SK-N-SH (cell line): ENCODE measurements at regions not wholly inside any gene's neighbourhood (a gene's known extent, or its start where the extent isn't known, plus 50 kb on each side); places are given as distances from the start of the nearest gene placed in this dataset.

Source experiments
- CTCF ChIA-PET: fragments of 300-600, 350-600 bp; formaldehyde crosslinking; extraction: SDS; loops from one replicate; lab custom pipeline; 2021; lab: Yijun Ruan, JAX
- POLR2A ChIA-PET: fragments of 350-600 bp; sonication (Branson Sonifier 250); formaldehyde crosslinking; extraction: SDS; loops from one replicate; lab custom pipeline; 2020; ENCODE audit warnings: antibody characterized with exemption, inconsistent platforms; lab: Yijun Ruan, JAX
- DNase-seq: peaks from one replicate; pipeline ENCODE4 v3.0.0; 2012
- H2AFZ ChIP-seq: fragments of 200-600 bp; sonication (generic); 2 replicates; pipeline ENCODE4 v1.8.1; 2016; ENCODE audit warnings: antibody characterized with exemption, mild to moderate bottlenecking, low read depth
- H3F3A ChIP-seq: fragments of 200-600 bp; sonication (generic); replicated peaks from 2 replicates; pipeline ENCODE3; 2016; ENCODE audit warnings: antibody characterized with exemption, mild to moderate bottlenecking; ENCODE audit not compliant: insufficient read depth
- H3K27ac ChIP-seq, 2 experiments: fragments of 200-500 bp in 1 of 2; fragments of 200-600 bp in 1 of 2; sonication (Bioruptor generic) in 1 of 2; sonication (generic), shearing (Covaris generic) in 1 of 2; 2 replicates each; pipeline versions ENCODE4 v1.5.1 to v1.6.1; 2014 to 2016; ENCODE audit warnings: low read depth in 2 of 2, inconsistent platforms in 1 of 2, low read length in 1 of 2, mild to moderate bottlenecking in 1 of 2, mixed read lengths in 1 of 2
- H3K27me3 ChIP-seq: fragments of 200-600 bp; sonication (generic), shearing (Covaris generic); 2 replicates; pipeline ENCODE4 v1.6.1; 2016; ENCODE audit warnings: mixed run types; ENCODE audit not compliant: insufficient read depth
- H3K36me3 ChIP-seq, 2 experiments: fragments of 200-500 bp in 1 of 2; fragments of 200-600 bp in 1 of 2; sonication (Bioruptor generic) in 1 of 2; sonication (generic) in 1 of 2; replicated peaks in 1 of 2; 2 replicates each; pipeline versions ENCODE3 to v1.5.1; 2014 to 2016; ENCODE audit warnings: low read length in 1 of 2, mild to moderate bottlenecking in 1 of 2; ENCODE audit not compliant: insufficient read depth in 2 of 2, control insufficient read depth in 1 of 2
- H3K4me1 ChIP-seq, 2 experiments: fragments of 200-500 bp in 1 of 2; fragments of 200-600 bp in 1 of 2; sonication (Bioruptor generic) in 1 of 2; sonication (generic), shearing (Covaris generic) in 1 of 2; 2 replicates each; pipeline versions ENCODE4 v1.5.1 to v1.6.1; 2014 to 2016; ENCODE audit warnings: low read depth in 1 of 2, low read length in 1 of 2, mixed run types in 1 of 2; ENCODE audit not compliant: insufficient read depth in 2 of 2, control insufficient read depth in 1 of 2
- H3K4me2 ChIP-seq: fragments of 200-600 bp; sonication (generic), shearing (Covaris generic); 2 replicates; pipeline ENCODE4 v1.6.1; 2017; ENCODE audit warnings: mixed run types
- H3K4me3 ChIP-seq, 2 experiments: fragments of 200-500 bp in 1 of 2; fragments of 200-600 bp in 1 of 2; sonication (Bioruptor generic) in 1 of 2; sonication (generic), shearing (Covaris generic) in 1 of 2; 2 replicates each; pipeline versions ENCODE4 v1.5.1 to v1.8.1; 2014 to 2016; ENCODE audit warnings: low read depth in 2 of 2, inconsistent platforms in 1 of 2, low read length in 1 of 2, mild to moderate bottlenecking in 1 of 2, mixed read lengths in 1 of 2, moderate library complexity in 1 of 2
- H3K79me2 ChIP-seq: fragments of 200-600 bp; sonication (generic); 2 replicates; pipeline ENCODE4 v1.8.1; 2017; ENCODE audit warnings: mild to moderate bottlenecking; ENCODE audit not compliant: insufficient read depth
- H3K9ac ChIP-seq: fragments of 200-600 bp; sonication (generic); 2 replicates; pipeline ENCODE4 v1.6.1; 2017; ENCODE audit warnings: mixed run types
- H3K9me2 ChIP-seq: fragments of 200-600 bp; sonication (generic); 2 replicates; pipeline ENCODE4 v1.6.1; 2017; ENCODE audit warnings: mixed run types
- H3K9me3 ChIP-seq: fragments of 200-600 bp; sonication (generic); 2 replicates; pipeline ENCODE4 v1.6.1; 2017; ENCODE audit warnings: mixed run types, mild to moderate bottlenecking, moderate library complexity
- H4K20me1 ChIP-seq: fragments of 200-600 bp; sonication (generic); 2 replicates; pipeline ENCODE4 v1.6.1; 2017; ENCODE audit warnings: mild to moderate bottlenecking, mixed run types; ENCODE audit not compliant: insufficient read depth
- CHD2 ChIP-seq: fragments of 150-350 bp; IDR thresholded peaks from 2 replicates; pipeline ENCODE4 v1.6.1; 2018; ENCODE audit warnings: low read length; ENCODE audit not compliant: partially characterized antibody
- CTCF ChIP-seq: fragments of 200-600 bp; sonication (generic); IDR thresholded peaks from 2 replicates; pipeline ENCODE4 v1.6.1; 2017; ENCODE audit warnings: antibody characterized with exemption, mild to moderate bottlenecking, moderate library complexity
- ELF1 ChIP-seq: IDR thresholded peaks from 2 replicates; pipeline ENCODE4 v1.4.0; 2012
- FOSL2 ChIP-seq: IDR thresholded peaks from 2 replicates; pipeline ENCODE4 v1.4.0; 2012; ENCODE audit warnings: low read depth, mild to moderate bottlenecking, moderate library complexity, borderline replicate concordance
- FOXJ3 ChIP-seq: sonication (generic); formaldehyde crosslinking; IDR thresholded peaks from 2 replicates; pipeline ENCODE4 v1.5.1; 2020; ENCODE audit warnings: mild to moderate bottlenecking, missing genetic modification reagents
- FOXM1 ChIP-seq: IDR thresholded peaks from 2 replicates; pipeline ENCODE4 v1.4.0; 2012; ENCODE audit warnings: low read depth, mild to moderate bottlenecking
- GATA2 ChIP-seq: sonication (generic); formaldehyde crosslinking; IDR thresholded peaks from 2 replicates; pipeline ENCODE4 v1.5.0; 2020; ENCODE audit warnings: mild to moderate bottlenecking, missing genetic modification reagents
- IRF3 ChIP-seq: fragments of 150-350 bp; IDR thresholded peaks from 2 replicates; pipeline ENCODE4 v1.6.1; 2016; ENCODE audit warnings: mild to moderate bottlenecking, low read depth, low read length
- JUND ChIP-seq: IDR thresholded peaks from 2 replicates; pipeline ENCODE4 v1.4.0; 2012
- MEF2A ChIP-seq: IDR thresholded peaks from 2 replicates; pipeline ENCODE4 v1.4.0; 2012; ENCODE audit warnings: low read depth, borderline replicate concordance
- NRF1 ChIP-seq: IDR thresholded peaks from 2 replicates; pipeline ENCODE4 v1.6.1; 2012; ENCODE audit warnings: low read depth, mild to moderate bottlenecking, low read length
- POLR2AphosphoS5 ChIP-seq: IDR thresholded peaks from 2 replicates; pipeline ENCODE4 v1.6.1; 2012; ENCODE audit warnings: low read depth, low read length
- RAD21 ChIP-seq: IDR thresholded peaks from 2 replicates; pipeline ENCODE4 v1.6.1; 2012; ENCODE audit warnings: mild to moderate bottlenecking, low read length
- RXRA ChIP-seq: IDR thresholded peaks from 2 replicates; pipeline ENCODE4 v1.4.0; 2012; ENCODE audit warnings: low read depth, mild to moderate bottlenecking, borderline replicate concordance
- SMC3 ChIP-seq: IDR thresholded peaks from 2 replicates; pipeline ENCODE4 v1.6.1; 2012; ENCODE audit warnings: low read depth, low read length, improper control_type of control experiment
- TAF1 ChIP-seq: IDR thresholded peaks from 2 replicates; pipeline ENCODE4 v1.6.1; 2012; ENCODE audit warnings: low read depth, mild to moderate bottlenecking, low read length, moderate library complexity, borderline replicate concordance
- TEAD4 ChIP-seq: IDR thresholded peaks from 2 replicates; pipeline ENCODE4 v1.4.0; 2012; ENCODE audit warnings: mild to moderate bottlenecking, borderline replicate concordance; ENCODE audit not compliant: insufficient read depth
- USF1 ChIP-seq: IDR thresholded peaks from 2 replicates; pipeline ENCODE4 v1.4.0; 2012; ENCODE audit warnings: low read depth, borderline replicate concordance
- USF2 ChIP-seq: fragments of 150-350 bp; IDR thresholded peaks from 2 replicates; pipeline ENCODE4 v1.6.1; 2017; ENCODE audit warnings: antibody characterized with exemption, low read length, low read depth, borderline replicate concordance
- WGBS: methylation state at CpG from one replicate; pipeline ENCODE4 v1.1.6; 2017; ENCODE audit warnings: low lambda C conversion rate; 5-methylcytosine and 5-hydroxymethylcytosine counted together
- TF ChIP-seq, protein P1 (sequence below): IDR thresholded peaks from 2 replicates; pipeline ENCODE4 v1.4.0; 2012; ENCODE audit warnings: low read depth

GRCh38 chr10:35752469-35753461 lies 110.7 kb upstream of the FZD8 start:
- ChIA-PET POLR2A (no interaction called here), CTCF (interaction anchor here (0.7 kb wide), 1 partner anchor 47 kb away, joined by 3 read pairs; no protein-coding TSS in a partner anchor)
- Histone ChIP-seq H3K4me1 (no peaks in the 10 kb centered on the region), H4K20me1 (no peaks in the 10 kb centered on the region), H3F3A (no peaks in the 10 kb centered on the region), H3K79me2 (no peaks in the 10 kb centered on the region), H3K27ac (no peak overlapping the region), H3K9ac (no peak overlapping the region), H2AFZ (no peak overlapping the region), H3K4me3 (no peak overlapping the region), H3K4me2 (no peak overlapping the region), H3K9me2 (no peaks in the 10 kb centered on the region), H3K9me3 (no peaks in the 10 kb centered on the region), H3K36me3 (no peaks in the 10 kb centered on the region), H3K27me3 (no peaks in the 10 kb centered on the region; the same call in 1 of the 2 replicates)
- WGBS, result 57% methylated on average over 11 of the region's 11 CpGs
- TF ChIP-seq FOSL2, result no peak
- no peak for TF ChIP-seq MEF2A
- no peak for TF ChIP-seq TAF1
- TF ChIP-seq GATA2 (CRISPR knock-in tag), result no peak
- TF ChIP-seq NRF1, result no peak
- TF ChIP-seq RAD21, result no peak
- TF ChIP-seq ELF1, result no peak
- TF ChIP-seq JUND, result no peak
- TF ChIP-seq FOXM1, result no peak
- no peak for TF ChIP-seq IRF3
- no peak for TF ChIP-seq USF1
- TF ChIP-seq TEAD4, result no peak
- no peak for TF ChIP-seq CHD2
- no peak for TF ChIP-seq CTCF
- no peak for TF ChIP-seq POLR2AphosphoS5
- no peak for TF ChIP-seq USF2
- TF ChIP-seq, protein P1, sequence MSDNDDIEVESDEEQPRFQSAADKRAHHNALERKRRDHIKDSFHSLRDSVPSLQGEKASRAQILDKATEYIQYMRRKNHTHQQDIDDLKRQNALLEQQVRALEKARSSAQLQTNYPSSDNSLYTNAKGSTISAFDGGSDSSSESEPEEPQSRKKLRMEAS, result no peak
- TF ChIP-seq RXRA, result no peak
- no peak for TF ChIP-seq FOXJ3 (CRISPR knock-in tag)
- TF ChIP-seq SMC3, result no peak
- DNase-seq, result no peak
